H54 (cell line): ENCODE measurements at regions not wholly inside any gene's neighbourhood (a gene's known extent, or its start where the extent isn't known, plus 50 kb on each side); places are given as distances from the start of the nearest gene placed in this dataset.
"Not testable (repeated sequence)": the region's sequence is repeated elsewhere in the genome, so short reads cannot be mapped to it uniquely, and the experiment has no call there.

Source experiments
- DNase-seq: peaks from one replicate; pipeline ENCODE4 v3.0.0; 2011; ENCODE audit warnings: low spot score, mixed read lengths; ENCODE audit not compliant: insufficient read length
- FAIRE-seq: peaks from 3 replicates; lab custom pipeline; 2011; peaks lifted over from hg19 to GRCh38; lab: Jason Lieb, UNC
- POLR2A ChIP-seq: IDR thresholded peaks from 2 replicates; pipeline ENCODE4 v1.6.1; 2011; ENCODE audit warnings: low read depth, mild to moderate bottlenecking, low read length

DNA sequence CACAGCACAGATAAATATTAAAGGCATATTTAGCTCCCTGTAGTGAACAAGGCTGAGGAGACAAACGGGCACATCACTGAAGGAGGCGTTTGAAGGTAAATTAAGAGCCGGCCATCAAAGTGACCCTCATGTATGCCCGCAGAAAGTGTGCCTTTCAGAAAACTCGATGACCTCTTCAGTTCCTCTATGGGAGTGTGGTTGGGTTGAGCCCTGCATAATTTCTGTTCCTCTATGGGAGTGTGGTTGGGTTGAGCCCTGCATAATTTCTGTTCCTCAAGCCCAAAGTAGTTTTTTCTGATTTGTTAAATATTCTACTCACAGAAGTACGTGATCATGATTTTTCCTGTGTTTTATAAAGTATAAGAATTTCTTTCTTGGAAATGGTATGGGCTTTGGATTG, 568.5 kb downstream of the TSN start:
- no peak for DNase-seq
- no peak for FAIRE-seq
- TF ChIP-seq POLR2A: no peak

DNA sequence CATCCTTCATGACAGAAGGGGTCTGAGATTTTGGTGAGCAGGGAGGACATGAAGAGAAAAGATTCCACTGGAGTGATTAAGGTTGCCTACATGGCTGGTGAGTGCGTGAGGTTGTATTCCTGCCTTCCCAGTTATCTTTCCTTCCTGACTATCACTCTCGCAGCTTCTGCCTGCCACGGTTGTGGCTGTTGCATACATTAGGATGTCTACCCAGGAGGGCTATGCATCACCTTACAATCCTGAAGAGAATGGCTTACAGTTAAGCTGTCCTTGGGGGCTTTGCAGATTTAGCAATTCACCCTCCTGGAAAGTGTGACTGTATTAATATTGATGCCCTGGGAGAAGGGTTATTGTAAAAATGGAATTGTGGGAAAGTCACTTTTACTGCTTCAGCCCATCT, 571.0 kb downstream of the TSN start:
- DNase-seq (no peak), FAIRE-seq (no peak)
- no peak for TF ChIP-seq POLR2A

DNA sequence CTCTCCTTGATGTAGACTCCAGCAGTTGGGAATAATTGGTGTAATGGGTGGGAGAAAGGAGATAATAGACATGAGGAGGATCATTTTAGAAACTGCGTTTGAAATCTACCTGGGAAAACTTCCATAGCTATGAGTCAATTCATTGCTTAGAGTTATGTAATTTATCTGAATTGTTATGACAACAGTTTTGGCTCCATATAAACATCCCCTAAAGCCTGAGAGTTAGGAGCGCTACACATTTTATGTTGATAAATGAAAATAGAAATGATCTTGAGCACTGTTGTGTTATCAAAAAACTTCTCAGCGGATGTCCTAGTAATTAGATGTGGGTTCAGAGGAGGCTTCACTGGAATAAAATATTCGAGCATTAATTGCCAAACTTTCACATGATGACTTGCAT, 573.4 kb downstream of the TSN start:
- DNase-seq (no peak), FAIRE-seq (no peak)
- TF ChIP-seq POLR2A: no peak

DNA sequence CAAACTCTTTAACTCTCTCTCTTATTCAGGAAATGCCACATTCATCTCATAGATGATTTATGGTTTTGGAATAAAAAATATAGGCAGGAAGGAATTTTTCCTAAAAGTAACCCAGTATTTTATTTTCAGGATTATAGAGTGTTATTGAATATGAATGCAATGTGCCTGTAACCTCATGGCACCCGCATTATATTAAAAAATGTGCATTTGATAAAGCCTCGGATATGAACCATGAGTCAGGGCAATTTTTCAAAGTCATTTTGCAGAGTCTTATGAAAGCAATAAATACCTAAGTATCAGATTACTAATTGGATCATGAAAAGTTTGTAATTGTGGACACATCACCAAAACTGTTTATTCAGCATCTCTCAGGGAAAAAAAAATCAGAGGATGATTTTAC, 573.8 kb downstream of the TSN start:
- DNase-seq (no peak), FAIRE-seq (no peak)
- no peak for TF ChIP-seq POLR2A

DNA sequence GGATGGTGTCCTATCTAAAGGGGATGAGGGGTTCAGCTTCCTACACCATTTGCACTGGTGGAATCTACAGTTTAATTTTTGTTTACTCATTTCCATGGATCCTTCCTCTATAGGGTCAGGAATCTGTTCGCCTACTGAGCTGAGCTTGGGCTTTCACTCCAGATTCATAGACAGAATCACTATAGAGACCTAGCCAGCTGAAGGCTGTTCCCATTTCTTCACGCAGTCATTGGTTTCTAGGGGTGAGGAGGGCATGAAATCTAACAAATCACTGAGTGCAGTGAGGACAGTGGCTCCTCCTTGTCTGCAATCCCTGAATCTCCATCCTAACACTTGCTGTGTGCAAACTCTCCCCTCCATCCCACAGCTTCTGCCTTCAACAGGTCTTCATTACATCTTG, 578.5 kb downstream of the TSN start:
- no peak for DNase-seq
- TF ChIP-seq POLR2A: no peak

DNA sequence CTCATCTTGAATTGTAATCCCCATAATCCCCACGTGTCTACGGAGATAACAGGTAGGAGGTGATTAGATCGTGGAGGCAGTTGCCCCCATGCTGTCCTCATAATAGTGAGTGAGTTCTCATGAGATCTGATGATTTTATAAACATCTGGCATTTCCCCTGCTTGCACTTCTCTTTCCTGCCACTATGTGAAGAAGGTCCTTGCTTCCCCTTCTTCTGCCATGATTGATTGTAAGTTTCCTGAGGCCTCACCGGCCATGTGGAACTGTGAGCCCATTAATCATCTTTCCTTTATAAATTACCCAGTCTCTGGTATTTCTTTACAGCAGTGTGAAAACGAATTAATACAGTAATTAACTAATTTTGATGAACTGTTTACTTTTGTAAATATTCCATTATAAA, 582.5 kb downstream of the TSN start:
- FAIRE-seq: no peak
- DNase-seq: no peak
- TF ChIP-seq POLR2A: no peak

More for the DNA sequence above, 578.5 kb downstream of the TSN start:
- no peak for FAIRE-seq

DNA sequence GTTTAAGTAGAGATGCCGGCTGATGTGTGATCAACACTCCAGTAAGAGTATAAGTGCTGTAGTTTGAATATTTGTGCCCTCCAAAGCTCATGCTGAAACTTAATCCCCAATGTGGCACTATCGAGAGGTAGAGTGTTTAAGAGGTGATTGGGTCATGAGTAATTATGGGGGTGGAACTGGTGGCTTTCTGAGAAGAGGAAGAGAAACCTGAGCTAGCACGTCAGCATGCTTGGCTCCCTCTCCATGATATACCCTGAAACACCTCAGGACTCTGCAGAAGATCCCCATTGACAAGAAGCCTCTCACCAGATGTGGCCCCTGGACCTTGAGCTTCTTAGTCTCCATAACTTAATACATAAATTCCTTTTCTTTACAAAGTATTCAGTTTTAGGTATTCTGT, 584.8 kb downstream of the TSN start:
- TF ChIP-seq POLR2A: no peak
- DNase-seq: no peak
- no peak for FAIRE-seq

DNA sequence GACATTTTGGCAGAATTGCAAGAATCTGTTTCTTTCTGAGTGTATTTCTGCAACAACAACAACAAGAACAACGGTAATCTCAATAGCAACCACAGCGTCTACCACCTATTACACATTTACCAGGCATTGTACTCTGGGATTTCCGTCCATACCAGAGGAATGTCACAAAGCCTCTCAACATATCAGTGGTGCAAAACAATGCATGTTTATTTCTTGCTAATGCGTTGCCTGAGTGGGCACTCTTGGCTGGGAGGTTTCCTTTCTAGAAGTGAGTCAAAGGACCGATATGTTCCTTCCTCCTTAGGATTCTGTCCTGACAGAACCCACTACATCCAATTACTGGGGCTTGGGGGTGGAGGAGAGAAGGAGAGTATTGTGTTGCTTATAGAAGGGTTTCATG, 585.6 kb downstream of the TSN start:
- DNase-seq (no peak), FAIRE-seq (no peak)
- TF ChIP-seq POLR2A: no peak

DNA sequence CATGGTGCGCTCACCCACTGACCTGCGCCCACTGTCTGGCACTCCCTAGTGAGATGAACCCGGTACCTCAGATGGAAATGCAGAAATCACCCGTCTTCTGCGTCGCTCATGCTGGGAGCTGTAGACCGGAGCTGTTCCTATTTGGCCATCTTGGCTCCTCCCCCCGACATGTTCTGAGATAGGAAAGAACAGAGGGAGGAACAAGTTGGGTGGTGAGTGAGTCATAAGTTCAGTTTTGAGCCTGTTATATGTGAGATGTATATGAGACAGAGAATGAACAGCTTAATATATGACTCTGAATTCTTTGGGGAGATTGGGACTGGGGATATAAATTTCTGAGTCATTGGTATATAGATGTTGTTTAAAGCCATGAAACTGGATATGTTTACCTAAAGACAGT, 596.7 kb downstream of the TSN start:
- FAIRE-seq: not testable (repeated sequence)

DNA sequence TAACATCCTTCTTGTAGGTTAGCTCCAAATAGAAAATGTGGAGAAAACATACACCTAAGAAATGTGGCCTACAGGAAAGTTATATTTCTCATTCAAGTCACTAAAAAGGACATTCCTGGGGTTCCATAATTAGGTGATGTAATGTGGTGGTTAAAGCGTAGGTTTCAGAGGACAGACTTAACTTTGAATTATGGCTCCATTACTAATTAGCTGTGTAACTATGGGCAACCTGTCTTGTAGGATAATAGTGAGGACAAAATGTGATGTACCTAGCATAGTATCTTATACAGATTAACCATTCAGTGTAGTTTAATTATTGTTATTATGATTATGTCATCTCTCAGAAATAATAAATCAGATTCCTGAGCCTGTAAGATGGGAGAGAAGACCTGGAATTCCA, 602.5 kb downstream of the TSN start:
- no peak for FAIRE-seq
- TF ChIP-seq POLR2A: no peak
- no peak for DNase-seq

More for the DNA sequence above, 596.7 kb downstream of the TSN start:
- not testable (repeated sequence) for DNase-seq

DNA sequence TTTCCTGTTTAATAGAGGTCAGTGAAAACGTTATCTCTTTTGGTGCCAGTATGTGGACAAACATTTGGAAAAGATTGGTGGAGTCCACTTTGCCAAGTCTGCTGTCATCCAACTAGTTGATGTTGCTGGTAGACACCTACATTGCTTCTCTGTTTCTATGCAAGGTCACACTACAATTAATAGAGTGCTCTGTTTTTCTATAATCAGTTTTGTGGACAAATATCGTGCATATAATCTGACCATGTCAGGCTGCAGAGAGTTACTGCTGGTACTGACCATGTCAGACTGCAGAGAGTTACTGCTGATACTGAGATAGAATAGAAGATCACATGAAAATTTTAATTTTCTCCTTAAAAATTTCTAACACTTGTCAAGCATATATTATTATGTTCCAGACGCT, 603.3 kb downstream of the TSN start:
- no peak for DNase-seq
- no peak for TF ChIP-seq POLR2A
- no peak for FAIRE-seq

DNA sequence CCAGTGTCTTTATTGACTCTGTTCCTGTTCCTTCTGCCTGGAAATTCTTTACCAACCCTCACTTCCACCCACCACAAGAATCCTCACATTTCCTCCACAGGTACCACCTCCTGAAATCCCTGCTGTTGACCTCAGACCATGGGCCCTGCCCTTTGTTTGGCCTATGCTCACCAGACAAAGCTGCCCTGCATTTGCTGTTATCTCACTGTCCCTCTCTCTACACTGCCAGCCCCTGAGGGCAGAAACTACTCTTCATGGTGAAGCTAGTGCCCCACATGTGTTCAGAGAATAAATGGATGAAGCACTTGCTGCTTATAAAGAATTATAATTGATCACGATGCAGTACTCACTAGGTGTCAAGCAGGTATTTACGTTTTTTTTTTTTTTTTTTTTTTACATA, 608.4 kb downstream of the TSN start:
- TF ChIP-seq POLR2A: no peak
- DNase-seq (no peak), FAIRE-seq (no peak)

DNA sequence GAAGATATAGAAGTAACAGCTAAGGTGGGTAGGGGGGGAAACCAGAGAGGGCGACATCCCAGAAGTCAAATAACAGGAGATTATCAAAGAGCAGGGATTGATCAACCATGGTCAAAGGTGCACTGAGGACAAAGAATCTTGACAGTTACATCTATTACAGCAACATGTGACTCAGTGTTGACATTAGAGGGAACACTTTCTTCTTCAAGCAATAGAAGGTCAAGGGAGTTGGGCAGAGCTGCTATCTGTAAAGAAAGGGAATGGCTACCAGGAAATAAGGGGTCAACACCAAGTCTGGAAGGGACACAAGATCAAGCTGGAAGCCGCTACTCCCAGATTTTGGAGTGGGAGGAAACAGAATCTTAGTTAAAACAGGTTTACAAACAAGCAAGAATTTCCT, 611.0 kb downstream of the TSN start:
- DNase-seq (no peak), FAIRE-seq (no peak)
- no peak for TF ChIP-seq POLR2A

DNA sequence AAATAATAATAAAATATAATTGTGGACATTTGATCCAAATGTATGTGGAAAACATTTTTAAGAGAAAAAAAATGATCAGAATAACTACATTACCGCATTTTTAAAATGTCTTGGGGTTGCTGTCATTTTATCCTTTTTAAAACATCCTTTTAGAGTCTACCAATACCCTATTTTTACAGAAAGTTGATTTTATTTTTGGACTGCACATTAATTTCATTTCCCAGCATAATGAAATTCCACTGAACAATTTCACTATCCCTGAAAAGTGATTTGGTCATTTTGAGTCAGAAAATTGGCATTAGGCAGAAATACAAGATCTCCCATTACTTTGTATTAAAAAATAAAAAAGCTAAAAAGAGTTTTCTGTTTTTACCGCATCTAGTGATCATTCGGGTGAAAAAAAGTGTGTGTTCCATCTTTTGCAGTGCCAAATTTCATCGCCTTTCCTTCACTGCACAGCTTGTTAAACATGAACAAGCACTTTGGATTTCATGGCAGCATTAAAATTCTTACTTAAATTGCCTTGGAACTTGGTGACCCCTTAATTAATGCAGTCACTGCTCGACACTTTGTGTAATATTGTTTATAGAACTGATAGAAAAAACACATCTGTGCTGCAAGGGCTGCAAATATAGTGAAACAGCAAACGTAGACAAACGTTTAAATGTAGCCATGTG, 611.7 kb downstream of the TSN start:
- DNase-seq: no peak
- TF ChIP-seq POLR2A: no peak
- no peak for FAIRE-seq

DNA sequence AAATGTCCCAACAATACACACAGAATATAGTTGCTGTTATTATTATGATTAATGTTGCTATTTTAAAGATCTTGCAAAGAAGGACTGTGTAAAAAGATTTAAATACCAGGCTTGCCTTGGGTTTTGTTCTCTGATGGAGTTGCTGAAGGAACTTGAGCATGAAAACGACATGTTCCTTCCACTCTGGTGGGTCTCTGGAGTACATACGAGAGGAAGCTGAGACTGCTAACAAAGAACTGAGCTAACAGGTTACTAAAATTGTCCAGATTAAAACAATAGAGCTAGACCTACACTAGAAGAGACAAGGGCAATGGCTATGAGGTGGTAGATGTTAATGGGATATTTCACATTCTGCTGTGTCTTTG, 612.2 kb downstream of the TSN start:
- FAIRE-seq: no peak
- no peak for TF ChIP-seq POLR2A
- DNase-seq: no peak
